Uterus (tissue), 2 donors: ENCODE measurements at regions not wholly inside any gene's neighbourhood (a gene's known extent, or its start where the extent isn't known, plus 50 kb on each side); places are given as distances from the start of the nearest gene placed in this dataset.

ENCODE experiments used
- CTCF ChIP-seq, 4 experiments: fragments of 200-600 bp in 2 of 4; fragments of 450-650 bp in 2 of 4; sonication (generic) in 2 of 4; IDR thresholded peaks; one replicate each; pipeline ENCODE4 v1.5.1; 2016 to 2019; ENCODE audit warnings: antibody characterized with exemption in 4 of 4, mild to moderate bottlenecking in 2 of 4, moderate library complexity in 1 of 4
- POLR2A ChIP-seq, 2 donors: fragments of 450-650 bp; IDR thresholded peaks; one replicate each; pipeline ENCODE4 v1.6.1; 2016; ENCODE audit warnings: antibody characterized with exemption in 2 of 2, mild to moderate bottlenecking in 1 of 2, moderate library complexity in 1 of 2

- TF ChIP-seq CTCF (IDR thresholded peaks at IDR 0.05) (no peak), POLR2A (IDR thresholded peaks at IDR 0.05) (no peak)
Measured at GRCh38 chr20:12936020-12936419, 72.8 kb upstream of the SPTLC3 start.
